ENCODE measurements at regions not wholly inside any gene's neighbourhood (a gene's known extent, or its start where the extent isn't known, plus 50 kb on each side); places are given as distances from the start of the nearest gene placed in this dataset.

DNA sequence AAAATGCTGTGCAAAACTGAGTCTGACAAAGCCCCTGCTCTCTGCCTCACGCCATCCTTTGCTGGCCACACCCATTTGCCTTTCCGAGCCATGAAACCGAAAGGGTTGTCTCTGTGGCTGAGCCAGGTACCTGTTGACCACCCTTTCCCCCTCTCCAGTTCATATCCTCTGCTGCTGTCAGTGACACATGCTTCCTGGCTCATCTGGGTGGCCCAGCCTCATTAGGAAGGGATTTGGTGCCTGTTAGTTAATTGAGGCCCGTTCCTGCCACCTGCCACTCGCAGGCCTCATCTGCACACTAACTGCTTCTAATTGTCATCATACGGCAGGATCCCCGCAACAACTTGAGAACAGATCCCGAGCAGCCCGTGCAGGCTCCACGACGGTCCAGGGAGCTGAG is 79.2 kb downstream of the OLIG1 start:
- TF ChIP-seq, protein P1, sequence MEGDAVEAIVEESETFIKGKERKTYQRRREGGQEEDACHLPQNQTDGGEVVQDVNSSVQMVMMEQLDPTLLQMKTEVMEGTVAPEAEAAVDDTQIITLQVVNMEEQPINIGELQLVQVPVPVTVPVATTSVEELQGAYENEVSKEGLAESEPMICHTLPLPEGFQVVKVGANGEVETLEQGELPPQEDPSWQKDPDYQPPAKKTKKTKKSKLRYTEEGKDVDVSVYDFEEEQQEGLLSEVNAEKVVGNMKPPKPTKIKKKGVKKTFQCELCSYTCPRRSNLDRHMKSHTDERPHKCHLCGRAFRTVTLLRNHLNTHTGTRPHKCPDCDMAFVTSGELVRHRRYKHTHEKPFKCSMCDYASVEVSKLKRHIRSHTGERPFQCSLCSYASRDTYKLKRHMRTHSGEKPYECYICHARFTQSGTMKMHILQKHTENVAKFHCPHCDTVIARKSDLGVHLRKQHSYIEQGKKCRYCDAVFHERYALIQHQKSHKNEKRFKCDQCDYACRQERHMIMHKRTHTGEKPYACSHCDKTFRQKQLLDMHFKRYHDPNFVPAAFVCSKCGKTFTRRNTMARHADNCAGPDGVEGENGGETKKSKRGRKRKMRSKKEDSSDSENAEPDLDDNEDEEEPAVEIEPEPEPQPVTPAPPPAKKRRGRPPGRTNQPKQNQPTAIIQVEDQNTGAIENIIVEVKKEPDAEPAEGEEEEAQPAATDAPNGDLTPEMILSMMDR (IDR thresholded peaks at IDR 0.05): no peak
- no peak for TF ChIP-seq ZFX (IDR thresholded peaks at IDR 0.05; ENCODE audit: borderline replicate concordance)
